GM21737 (cell line): ENCODE measurements at regions not wholly inside any gene's neighbourhood (a gene's known extent, or its start where the extent isn't known, plus 50 kb on each side); places are given as distances from the start of the nearest gene placed in this dataset.
"Not testable (repeated sequence)": the region's sequence is repeated elsewhere in the genome, so short reads cannot be mapped to it uniquely, and the experiment has no call there.

Source experiments
- ATAC-seq: cut with Tn5 transposase; IDR thresholded peaks from one replicate; pipeline ENCODE4 v1.9.1; 2021; ENCODE audit warnings: mild to moderate bottlenecking, moderate library complexity; ENCODE audit not compliant: unreplicated experiment

DNA sequence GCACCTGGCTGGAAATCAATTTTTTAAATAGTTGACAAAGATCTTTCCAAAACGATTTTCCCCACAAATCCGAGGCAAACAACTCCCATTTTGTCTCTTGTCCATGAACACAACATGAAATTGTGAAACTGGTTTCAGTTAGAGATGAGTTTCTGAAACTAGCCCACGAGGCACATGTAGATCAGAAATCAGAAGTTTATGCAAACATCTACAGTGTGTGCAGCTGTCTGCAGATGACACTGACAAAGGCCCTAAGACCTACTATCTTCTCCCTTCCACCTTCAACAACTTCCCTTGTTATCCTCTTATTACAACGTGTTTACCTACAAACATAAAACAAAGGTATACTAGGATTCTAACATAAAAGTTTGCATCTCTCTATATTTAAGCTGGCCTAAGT lies 183.3 kb downstream of the DIRAS2 start:
- no peak for ATAC-seq

DNA sequence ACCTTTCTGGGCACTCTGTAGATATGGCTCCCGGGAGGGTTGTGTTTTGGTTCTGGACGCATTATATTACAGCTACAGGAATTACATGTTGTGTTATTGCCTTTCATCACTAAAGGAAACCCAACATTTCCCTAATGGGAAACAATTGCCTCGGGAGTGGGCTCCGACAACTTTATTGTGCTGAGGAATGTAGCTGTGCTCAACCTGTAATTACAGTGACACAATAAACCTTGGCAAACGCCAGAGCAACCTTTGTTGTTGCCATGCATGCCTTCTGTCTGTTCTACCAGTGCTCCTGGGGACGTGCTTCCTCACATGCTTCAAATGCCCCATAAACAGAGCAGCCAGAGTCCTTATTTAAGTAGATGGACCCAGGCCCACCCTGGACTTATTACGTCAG lies 182.4 kb downstream of the DIRAS2 start:
- no peak for ATAC-seq

- ATAC-seq, result no peak
Measured at GRCh38 chr9:90464978-90465377, 177.6 kb downstream of the DIRAS2 start.

GRCh38 chr9:90466441-90466840 lies 176.2 kb downstream of the DIRAS2 start:
- no peak for ATAC-seq

DNA sequence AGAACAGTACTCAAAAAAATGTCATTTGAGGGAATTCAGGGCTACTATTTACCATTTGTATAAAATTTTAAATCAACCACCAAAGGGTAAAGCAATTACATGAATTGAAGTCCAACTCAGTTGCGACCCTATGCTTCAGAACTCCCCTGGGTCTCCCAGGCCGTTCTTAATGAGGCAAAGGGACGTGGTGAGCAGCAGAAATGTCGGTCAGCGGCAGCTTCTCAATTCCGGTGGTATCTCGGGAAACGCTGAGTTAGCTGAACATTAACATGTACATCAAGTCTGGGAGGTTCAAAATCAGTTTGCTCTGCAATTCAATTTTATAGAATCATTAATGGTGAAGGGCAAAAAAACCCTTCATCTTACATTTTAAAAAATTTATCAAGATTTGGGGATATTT lies 173.2 kb downstream of the DIRAS2 start:
- no peak for ATAC-seq

DNA sequence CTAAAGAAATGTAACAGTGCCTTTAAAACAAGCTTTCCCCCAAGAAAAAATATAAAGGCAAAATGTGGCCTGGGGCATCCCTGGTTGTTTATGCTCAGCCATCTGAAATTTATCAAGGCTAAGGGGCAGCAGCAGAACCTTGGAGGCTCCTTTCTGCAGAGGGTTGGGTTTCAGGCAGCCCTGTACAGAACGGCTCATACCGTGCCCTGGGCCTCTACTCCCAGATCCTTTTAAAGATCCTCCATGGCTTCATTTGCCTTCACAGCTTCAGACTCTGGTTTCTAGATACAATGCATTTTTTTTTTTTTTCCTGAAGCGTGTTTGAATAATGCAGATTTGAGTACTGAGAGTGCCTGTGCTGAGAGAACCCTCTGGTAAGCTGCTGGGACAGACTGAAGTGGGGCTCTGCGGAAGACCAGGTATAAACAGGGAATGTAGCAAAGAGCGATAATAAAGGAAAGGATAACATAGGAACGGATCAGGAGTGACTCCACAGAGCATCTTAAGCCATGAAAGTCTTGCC lies 172.7 kb downstream of the DIRAS2 start:
- ATAC-seq, result no peak

GRCh38 chr9:90476058-90476457 lies 166.6 kb downstream of the DIRAS2 start:
- ATAC-seq, result no peak

GRCh38 chr9:90477535-90477934 lies 165.1 kb downstream of the DIRAS2 start:
- no peak for ATAC-seq

DNA sequence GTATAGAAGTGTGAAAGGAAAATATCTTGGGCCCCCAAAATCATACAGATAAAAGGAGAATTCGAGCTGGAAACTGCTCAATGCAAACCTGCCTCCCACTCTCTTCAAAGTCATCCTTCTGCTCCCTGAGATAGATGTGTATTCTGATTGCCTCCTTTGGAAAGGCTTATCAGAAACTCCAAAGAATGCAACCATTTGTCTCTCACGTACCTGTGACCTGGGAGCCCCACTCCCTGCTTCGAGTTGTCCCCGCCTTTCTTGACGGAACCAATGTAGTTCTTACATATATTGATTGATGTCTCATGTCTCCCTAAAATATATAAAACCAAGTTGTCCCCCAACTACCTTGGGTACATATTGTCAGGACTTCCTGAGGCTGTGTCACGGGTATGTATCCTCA lies 163.8 kb downstream of the DIRAS2 start:
- ATAC-seq, result no peak

- ATAC-seq, result no peak
Measured at GRCh38 chr9:90485028-90485427, 157.6 kb downstream of the DIRAS2 start.

DNA sequence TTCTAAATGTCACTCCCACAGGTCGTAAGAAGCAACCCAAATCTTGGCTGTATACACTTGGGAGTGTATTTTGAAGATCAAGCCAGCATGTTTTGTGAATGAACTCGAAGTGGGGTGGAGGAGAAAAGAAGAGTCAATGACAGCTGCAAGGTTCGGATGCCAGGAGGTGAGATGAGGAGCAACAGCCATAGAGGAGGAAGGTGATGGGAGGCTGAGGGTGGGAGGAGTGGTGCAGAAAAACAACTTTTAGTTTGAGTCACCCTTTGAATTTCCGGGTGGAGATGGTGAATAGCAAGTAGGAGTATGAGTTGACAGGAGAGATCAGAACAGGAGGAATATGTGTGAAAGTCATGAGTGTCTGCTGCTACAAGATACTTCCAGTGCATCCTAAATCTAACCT lies 153.6 kb downstream of the DIRAS2 start:
- no peak for ATAC-seq

DNA sequence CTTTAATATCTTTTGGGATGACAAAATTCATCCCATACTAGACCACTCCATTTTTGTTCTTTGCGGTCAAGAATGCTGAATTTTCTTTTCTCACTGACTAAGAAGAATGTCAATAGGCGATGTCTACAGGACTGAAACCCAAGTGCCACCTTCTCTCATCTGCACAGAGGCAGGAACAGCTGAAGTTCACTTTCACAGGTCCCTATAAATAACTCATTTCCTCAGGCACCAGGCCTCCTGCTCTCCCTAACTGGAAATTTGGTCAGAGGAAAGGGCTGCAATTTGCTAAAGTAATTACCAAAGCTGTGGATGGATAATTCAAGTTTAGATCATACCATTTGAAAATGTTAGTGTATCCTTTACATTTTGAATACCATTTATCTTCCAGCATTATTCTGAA lies 142.9 kb downstream of the DIRAS2 start:
- no peak for ATAC-seq

DNA sequence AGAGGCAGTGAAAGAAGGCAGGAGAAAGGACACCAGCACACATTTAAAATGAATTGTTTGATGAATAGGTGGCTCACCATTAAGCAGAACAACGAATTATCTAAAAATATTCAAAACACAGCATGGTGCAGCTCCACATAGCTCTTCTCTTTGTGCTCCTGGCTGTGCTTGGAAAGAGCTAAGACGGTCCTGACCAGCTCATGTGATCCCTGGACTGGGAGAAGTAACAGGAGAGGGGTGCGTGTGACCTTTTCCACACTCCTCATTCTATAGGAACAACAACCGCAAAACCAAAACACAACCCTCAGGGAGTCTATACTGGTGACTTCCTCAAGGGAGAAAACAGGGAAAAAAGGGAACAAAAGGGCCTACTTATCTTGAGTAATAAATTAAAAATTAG lies 140.5 kb downstream of the DIRAS2 start:
- ATAC-seq, result no peak

DNA sequence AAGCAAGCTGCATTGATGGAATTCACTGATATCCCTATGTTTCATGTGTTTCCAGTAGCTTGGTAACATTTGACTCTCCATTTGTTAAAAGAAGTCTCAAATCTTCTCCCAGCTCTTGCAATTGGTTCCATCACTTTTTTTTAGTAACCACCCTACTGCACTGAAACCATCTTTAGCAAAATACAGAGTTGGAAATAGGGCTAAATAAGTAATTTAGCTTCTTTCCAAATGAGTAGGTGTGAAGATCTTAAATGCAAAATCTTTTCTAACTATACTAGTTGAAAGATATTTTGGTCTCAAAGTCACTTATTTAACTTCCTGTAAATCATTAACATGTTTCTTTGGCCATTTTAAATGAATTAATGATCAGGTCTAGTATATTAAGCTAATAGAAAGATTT lies 138.1 kb downstream of the DIRAS2 start:
- ATAC-seq, result no peak

- ATAC-seq, result no peak
Measured at GRCh38 chr9:90505695-90506094, 136.9 kb downstream of the DIRAS2 start.

DNA sequence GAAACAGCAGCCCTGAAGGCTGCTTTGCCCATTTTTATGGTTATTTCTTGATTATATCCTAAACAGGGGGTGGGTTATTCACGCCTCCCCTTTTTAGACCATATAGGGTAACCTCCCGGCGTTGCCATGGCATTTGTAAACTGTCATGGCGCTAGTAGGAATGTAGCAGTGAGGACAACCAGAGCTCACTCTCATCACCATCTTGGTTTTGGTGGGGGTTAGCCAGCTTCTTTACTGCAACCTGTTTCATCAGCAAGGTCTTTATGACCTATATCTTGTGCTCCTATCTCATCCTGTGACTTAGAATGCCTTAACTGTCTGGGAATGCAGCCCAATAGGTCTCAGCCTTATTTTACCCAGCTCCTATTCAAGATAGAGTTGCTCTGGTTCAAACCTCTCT lies 136.2 kb downstream of the DIRAS2 start:
- not testable (repeated sequence) for ATAC-seq

DNA sequence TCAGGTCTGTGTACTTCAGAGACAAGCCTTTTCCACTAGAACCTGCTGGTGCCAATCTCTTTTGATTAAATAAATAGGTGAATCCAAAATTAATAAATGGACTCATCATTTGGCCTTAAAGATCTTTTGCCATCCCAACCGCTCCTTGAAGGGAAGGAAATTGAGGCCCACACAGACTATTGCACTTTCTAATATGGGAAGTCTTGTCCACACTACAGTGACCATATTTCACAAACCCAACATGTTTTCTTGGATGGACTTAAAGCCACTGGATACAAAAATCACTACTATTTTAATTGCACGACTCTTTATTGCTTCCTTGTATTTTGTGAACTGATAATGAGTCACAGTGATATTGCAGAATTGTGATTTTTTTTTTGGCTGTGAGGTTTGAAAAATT lies 135.0 kb downstream of the DIRAS2 start:
- ATAC-seq, result no peak

- ATAC-seq, result no peak
Measured at GRCh38 chr9:90508940-90509339, 133.7 kb downstream of the DIRAS2 start.

DNA sequence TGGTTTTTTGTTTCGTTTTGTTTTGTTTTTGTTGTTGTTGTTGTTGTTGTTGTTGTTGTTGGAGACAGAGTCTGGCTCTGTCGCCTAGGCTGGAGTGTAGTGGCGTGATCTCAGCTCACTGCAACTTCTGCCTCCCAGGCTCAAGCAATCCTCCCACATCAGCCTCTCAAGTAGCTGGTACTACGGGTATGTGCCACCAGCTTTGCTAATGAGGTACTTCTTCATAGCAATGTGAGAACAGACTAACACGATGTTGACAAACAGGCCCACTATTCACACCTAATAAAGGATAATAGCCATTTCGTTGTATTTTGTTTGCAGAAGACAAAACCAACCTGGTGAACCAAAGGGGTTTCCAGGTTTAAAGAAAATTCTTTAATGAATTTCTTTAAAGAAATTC lies 130.9 kb downstream of the DIRAS2 start:
- no peak for ATAC-seq

DNA sequence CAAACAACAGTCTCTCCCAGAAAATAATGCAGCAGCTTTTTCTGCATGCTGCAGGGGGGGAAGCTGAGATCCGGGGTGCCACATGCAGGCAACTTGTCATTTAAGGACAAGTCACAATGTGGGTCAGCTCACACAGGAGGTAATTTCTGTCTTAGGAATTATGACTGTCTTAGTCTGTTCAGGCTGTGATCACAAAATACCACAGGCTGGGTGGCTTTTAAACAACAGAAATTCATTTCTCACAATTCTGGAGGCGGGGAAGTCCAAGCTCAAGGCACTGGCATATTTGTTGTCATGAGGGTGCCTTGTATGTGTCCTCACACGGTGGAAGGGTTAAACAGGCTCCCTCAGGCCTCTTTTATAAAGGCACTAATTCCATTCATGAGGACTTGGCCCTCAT lies 127.7 kb downstream of the DIRAS2 start:
- ATAC-seq, result no peak

DNA sequence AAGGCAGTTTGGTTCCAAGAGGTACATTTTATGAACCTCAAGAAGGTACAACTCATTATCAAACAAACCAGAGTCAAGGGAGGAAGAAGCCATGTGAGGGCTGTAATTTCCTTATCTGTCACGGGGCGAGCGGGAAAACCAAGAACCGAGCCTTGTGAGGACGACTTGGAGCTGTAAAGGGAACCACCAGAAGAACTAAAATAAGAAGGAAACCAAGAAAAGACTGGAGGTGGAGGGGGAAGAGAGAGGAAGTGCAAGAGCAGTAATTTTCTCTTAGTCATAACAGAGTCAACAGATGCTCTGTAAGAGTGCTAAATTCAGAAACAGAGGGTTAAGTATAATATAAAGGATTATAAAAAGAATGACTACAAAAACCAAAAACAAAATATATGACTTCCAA lies 127.1 kb downstream of the DIRAS2 start:
- no peak for ATAC-seq

DNA sequence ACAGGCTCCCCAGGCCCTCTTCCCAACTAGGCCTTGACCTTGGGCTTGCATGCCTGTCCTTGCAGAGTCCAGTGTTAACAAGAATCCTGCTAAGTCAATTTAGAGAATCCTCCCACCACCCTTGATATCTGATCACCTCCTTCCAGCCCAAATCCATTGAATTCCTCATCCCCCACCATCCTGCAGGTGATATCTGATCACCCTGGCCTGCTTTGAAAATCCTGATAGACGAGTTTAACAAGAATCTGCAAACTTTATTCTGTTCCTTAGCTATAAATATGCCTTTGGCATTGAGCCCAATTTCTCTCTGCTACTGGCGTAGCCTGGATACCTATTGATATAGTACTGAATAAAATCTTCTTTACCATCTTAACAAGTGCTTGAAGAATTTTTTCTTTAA lies 125.5 kb downstream of the DIRAS2 start:
- ATAC-seq, result no peak

- ATAC-seq, result no peak
Measured at GRCh38 chr9:90521811-90522570, 120.6 kb downstream of the DIRAS2 start.
